ENCODE measurements at regions not wholly inside any gene's neighbourhood (a gene's known extent, or its start where the extent isn't known, plus 50 kb on each side); places are given as distances from the start of the nearest gene placed in this dataset.

- intact Hi-C loops (cut with DNase I): no loop called here
- DNase-seq: no peak
- H3K36me3 ChIP-seq: no peaks in the 10 kb centered on the region
- no peaks in the 10 kb centered on the region for H3K4me1 ChIP-seq (ENCODE audit: insufficient read depth)
- TF ChIP-seq, protein P1, sequence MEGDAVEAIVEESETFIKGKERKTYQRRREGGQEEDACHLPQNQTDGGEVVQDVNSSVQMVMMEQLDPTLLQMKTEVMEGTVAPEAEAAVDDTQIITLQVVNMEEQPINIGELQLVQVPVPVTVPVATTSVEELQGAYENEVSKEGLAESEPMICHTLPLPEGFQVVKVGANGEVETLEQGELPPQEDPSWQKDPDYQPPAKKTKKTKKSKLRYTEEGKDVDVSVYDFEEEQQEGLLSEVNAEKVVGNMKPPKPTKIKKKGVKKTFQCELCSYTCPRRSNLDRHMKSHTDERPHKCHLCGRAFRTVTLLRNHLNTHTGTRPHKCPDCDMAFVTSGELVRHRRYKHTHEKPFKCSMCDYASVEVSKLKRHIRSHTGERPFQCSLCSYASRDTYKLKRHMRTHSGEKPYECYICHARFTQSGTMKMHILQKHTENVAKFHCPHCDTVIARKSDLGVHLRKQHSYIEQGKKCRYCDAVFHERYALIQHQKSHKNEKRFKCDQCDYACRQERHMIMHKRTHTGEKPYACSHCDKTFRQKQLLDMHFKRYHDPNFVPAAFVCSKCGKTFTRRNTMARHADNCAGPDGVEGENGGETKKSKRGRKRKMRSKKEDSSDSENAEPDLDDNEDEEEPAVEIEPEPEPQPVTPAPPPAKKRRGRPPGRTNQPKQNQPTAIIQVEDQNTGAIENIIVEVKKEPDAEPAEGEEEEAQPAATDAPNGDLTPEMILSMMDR (IDR thresholded peaks at IDR 0.05): no peak
- TF ChIP-seq POLR2A (IDR thresholded peaks at IDR 0.05) (no peak), EP300 (IDR thresholded peaks at IDR 0.05) (no peak)
- no peaks in the 10 kb centered on the region for H3K9me3 ChIP-seq
- no peaks in the 10 kb centered on the region for H3K27me3 ChIP-seq
- no peak overlapping the region for H3K4me3 ChIP-seq
- WGBS, 3 donors: 0 to 54% (median 50%) methylated on average over 1 of the region's 1 CpG
- no peak overlapping the region for H3K27ac ChIP-seq
Measured at GRCh38 chr5:114001076-114001475, 360.8 kb upstream of the KCNN2 start.

DNA sequence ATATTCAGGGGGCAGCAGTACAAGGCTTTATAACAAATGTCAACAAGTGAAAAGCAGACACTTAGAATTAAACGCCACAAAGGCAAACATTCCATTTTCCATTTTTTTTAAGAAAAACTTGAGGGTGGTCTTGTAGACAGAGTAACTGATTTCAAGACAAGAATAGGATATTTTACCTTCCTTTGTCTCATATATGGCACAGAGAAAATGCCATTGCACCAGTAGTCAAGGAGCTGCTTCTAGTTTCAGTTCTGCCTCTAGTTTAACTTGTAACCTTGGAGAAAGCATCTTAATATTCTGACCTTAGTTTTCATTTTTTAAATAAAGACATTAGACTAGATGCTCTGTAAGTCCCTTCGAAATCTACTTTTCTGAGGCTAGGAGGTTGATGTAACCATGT is 355.3 kb upstream of the KCNN2 start:
- no peak for DNase-seq
- Histone ChIP-seq H3K27me3 (no peaks in the 10 kb centered on the region), H3K27ac (no peak overlapping the region), H3K9me3 (no peaks in the 10 kb centered on the region), H3K4me1 (ENCODE audit: insufficient read depth) (peaks cover 3% of the 10 kb centered on the region), H3K36me3 (no peaks in the 10 kb centered on the region), H3K4me3 (no peak overlapping the region)
- intact Hi-C loops (cut with DNase I): no loop called here
- WGBS, 3 donors: 45 to 83% (median 65%) methylated on average over 2 of the region's 2 CpGs
- TF ChIP-seq EP300 (IDR thresholded peaks at IDR 0.05): no peak
- TF ChIP-seq POLR2A (IDR thresholded peaks at IDR 0.05): no peak
- TF ChIP-seq, protein P1 (IDR thresholded peaks at IDR 0.05): no peak

GRCh38 chr5:114007678-114008077 is 354.2 kb upstream of the KCNN2 start:
- no peak for DNase-seq
- no peaks in the 10 kb centered on the region for H3K27me3 ChIP-seq
- H3K9me3 ChIP-seq: no peaks in the 10 kb centered on the region
- no peak overlapping the region for H3K27ac ChIP-seq
- H3K4me1 ChIP-seq (ENCODE audit: insufficient read depth): peaks cover 3% of the 10 kb centered on the region
- no peak overlapping the region for H3K4me3 ChIP-seq
- 85 to 88% (median 85%) methylated on average over 5 of the region's 5 CpGs for WGBS, 3 donors
- intact Hi-C loops (cut with DNase I): no loop called here
- TF ChIP-seq, protein P1 (IDR thresholded peaks at IDR 0.05): no peak
- TF ChIP-seq POLR2A (IDR thresholded peaks at IDR 0.05) (no peak), EP300 (IDR thresholded peaks at IDR 0.05) (no peak)
- no peaks in the 10 kb centered on the region for H3K36me3 ChIP-seq

DNA sequence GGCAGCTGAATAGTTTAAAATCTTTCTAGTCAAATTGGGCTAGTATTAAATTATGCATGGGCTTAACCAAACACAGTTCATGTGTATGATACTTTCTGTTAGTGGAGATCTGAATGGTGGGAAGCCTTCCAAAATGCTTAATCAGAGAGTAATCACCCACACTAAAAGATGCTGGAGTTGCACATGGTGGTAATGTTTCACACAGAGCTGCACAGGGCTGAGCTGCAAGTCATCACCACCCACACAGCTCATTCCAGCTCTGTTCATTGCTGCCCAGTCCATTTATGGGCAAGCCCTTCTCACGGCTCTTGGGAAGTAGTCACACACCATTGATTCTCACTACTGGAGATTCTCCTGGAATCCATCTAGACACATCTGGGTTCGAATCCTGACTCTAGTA is 351.5 kb upstream of the KCNN2 start:
- TF ChIP-seq EP300 (IDR thresholded peaks at IDR 0.05) (no peak), POLR2A (IDR thresholded peaks at IDR 0.05) (no peak)
- TF ChIP-seq, protein P1 (IDR thresholded peaks at IDR 0.05): no peak
- intact Hi-C loops (cut with DNase I): no loop called here

GRCh38 chr5:114018186-114018585 is 343.7 kb upstream of the KCNN2 start:
- Histone ChIP-seq H3K9me3 (no peaks in the 10 kb centered on the region), H3K27ac (no peak overlapping the region), H3K4me1 (ENCODE audit: insufficient read depth) (no peaks in the 10 kb centered on the region), H3K4me3 (no peak overlapping the region), H3K27me3 (no peaks in the 10 kb centered on the region), H3K36me3 (no peaks in the 10 kb centered on the region)
- intact Hi-C loops (cut with DNase I): no loop called here
- TF ChIP-seq, protein P1 (IDR thresholded peaks at IDR 0.05): no peak
- no peak for TF ChIP-seq EP300 (IDR thresholded peaks at IDR 0.05)
- TF ChIP-seq POLR2A (IDR thresholded peaks at IDR 0.05): no peak
- no peak for DNase-seq
- WGBS, 3 donors: 70 to 77% (median 71%) methylated on average over 4 of the region's 4 CpGs

More for the DNA sequence above, 351.5 kb upstream of the KCNN2 start:
- Histone ChIP-seq H3K36me3 (no peaks in the 10 kb centered on the region), H3K27ac (no peak overlapping the region), H3K27me3 (no peaks in the 10 kb centered on the region), H3K4me1 (ENCODE audit: insufficient read depth) (peaks cover 3% of the 10 kb centered on the region), H3K4me3 (no peak overlapping the region), H3K9me3 (no peaks in the 10 kb centered on the region)
- DNase-seq: no peak
- 33 to 52% (median 44%) methylated on average over 2 of the region's 2 CpGs for WGBS, 3 donors

Data from ovary (tissue), 7 donors.